Neural cell (in vitro differentiated cells): ENCODE measurements at regions not wholly inside any gene's neighbourhood (a gene's known extent, or its start where the extent isn't known, plus 50 kb on each side); places are given as distances from the start of the nearest gene placed in this dataset.

Experiments
- H2AFZ ChIP-seq: fragments of 200-600, 300-800 bp; sonication (generic), shearing (Covaris generic); 2 replicates; pipeline ENCODE4 v1.6.0; 2014; ENCODE audit warnings: low read depth, mild to moderate bottlenecking, antibody characterized with exemption, low read length, moderate library complexity
- H3F3A ChIP-seq: fragments of 200-600 bp; shearing (Covaris generic); 2 replicates; pipeline ENCODE4 v1.6.1; 2016; ENCODE audit warnings: mild to moderate bottlenecking, moderate library complexity, mixed read lengths, antibody characterized with exemption, low read length; ENCODE audit not compliant: insufficient read depth, poor library complexity, severe bottlenecking
- H3K27ac ChIP-seq: fragments of 200-600, 300-800 bp; sonication (generic), shearing (Covaris generic); 2 replicates; pipeline ENCODE4 v1.5.1; 2014; ENCODE audit warnings: mild to moderate bottlenecking, low read length, moderate library complexity
- H3K27me3 ChIP-seq: fragments of 300-800, 200-600 bp; sonication (generic), shearing (Covaris generic); 2 replicates; pipeline ENCODE4 v1.6.0; 2014; ENCODE audit warnings: mild to moderate bottlenecking, low read depth, low read length, moderate library complexity; ENCODE audit not compliant: insufficient read depth
- H3K36me3 ChIP-seq: fragments of 300-800, 200-600 bp; sonication (generic), shearing (Covaris generic); 2 replicates; pipeline ENCODE4 v1.5.1; 2014; ENCODE audit warnings: mild to moderate bottlenecking, antibody characterized with exemption, low read length, moderate library complexity; ENCODE audit not compliant: insufficient read depth
- H3K4me2 ChIP-seq: fragments of 300-800, 200-600 bp; sonication (generic), shearing (Covaris generic); 2 replicates; pipeline ENCODE4 v1.6.0; 2014; ENCODE audit warnings: mild to moderate bottlenecking, low read length
- H3K4me3 ChIP-seq: fragments of 300-800, 200-600 bp; sonication (generic), shearing (Covaris generic); 2 replicates; pipeline ENCODE4 v1.5.1; 2014; ENCODE audit warnings: mild to moderate bottlenecking, low read length, moderate library complexity
- H3K79me2 ChIP-seq: fragments of 200-600 bp; shearing (Covaris generic); replicated peaks from 2 replicates; pipeline ENCODE4 v1.6.0; 2014; ENCODE audit warnings: mild to moderate bottlenecking, low read length, moderate library complexity; ENCODE audit not compliant: insufficient read depth
- H3K9ac ChIP-seq: fragments of 300-800, 200-600 bp; sonication (generic), shearing (Covaris generic); 2 replicates; pipeline ENCODE4 v1.6.1; 2016; ENCODE audit warnings: mild to moderate bottlenecking, low read length, mixed read lengths
- H3K9me2 ChIP-seq: fragments of 200-600 bp; shearing (Covaris generic); 2 replicates; pipeline ENCODE4 v1.6.1; 2016; ENCODE audit warnings: mild to moderate bottlenecking, low read length, mixed read lengths; ENCODE audit not compliant: insufficient read depth
- H3K9me3 ChIP-seq: fragments of 200-600, 300-800 bp; sonication (generic), shearing (Covaris generic); 2 replicates; pipeline ENCODE4 v1.6.1; 2016; ENCODE audit warnings: mild to moderate bottlenecking, mixed run types, low read length, moderate library complexity, mixed read lengths
- H4K20me1 ChIP-seq: fragments of 200-600 bp; shearing (Covaris generic); 2 replicates; pipeline ENCODE4 v1.6.1; 2016; ENCODE audit warnings: mild to moderate bottlenecking, mixed run types; ENCODE audit not compliant: insufficient read depth
- EP300 ChIP-seq: fragments of 450-650 bp; conservative IDR thresholded peaks from 2 replicates; pipeline ENCODE4 v1.6.1; 2014; ENCODE audit warnings: antibody characterized with exemption, mild to moderate bottlenecking, moderate library complexity; ENCODE audit not compliant: poor library complexity, severe bottlenecking
- EZH2 ChIP-seq: fragments of 200-600, 300-800 bp; shearing (Covaris generic), sonication (generic); IDR thresholded peaks from 2 replicates; pipeline ENCODE4 v1.6.1; 2014; ENCODE audit warnings: antibody characterized with exemption, low read length, borderline replicate concordance, mild to moderate bottlenecking; ENCODE audit not compliant: insufficient read depth, poor library complexity, severe bottlenecking
- MXI1 ChIP-seq: fragments of 450-650 bp; conservative IDR thresholded peaks from 2 replicates; pipeline ENCODE4 v1.6.1; 2014; ENCODE audit warnings: antibody characterized with exemption, mild to moderate bottlenecking; ENCODE audit not compliant: poor library complexity, severe bottlenecking
- POLR2AphosphoS5 ChIP-seq: IDR thresholded peaks from 2 replicates; pipeline ENCODE4 v1.6.1; 2012
- RAD21 ChIP-seq: fragments of 450-650 bp; conservative IDR thresholded peaks from 2 replicates; pipeline ENCODE4 v1.6.1; 2014; ENCODE audit warnings: antibody characterized with exemption, mild to moderate bottlenecking, moderate library complexity
- SMC3 ChIP-seq: fragments of 450-650 bp; conservative IDR thresholded peaks from 2 replicates; pipeline ENCODE4 v1.6.1; 2014; ENCODE audit warnings: antibody characterized with exemption, mild to moderate bottlenecking, moderate library complexity; ENCODE audit not compliant: poor library complexity
- TAF1 ChIP-seq: IDR thresholded peaks from 2 replicates; pipeline ENCODE4 v1.6.1; 2012; ENCODE audit warnings: low read depth
- TF ChIP-seq, protein P1 (sequence below): fragments of 450-650 bp; IDR thresholded peaks from 2 replicates; pipeline ENCODE4 v1.5.1; 2014; ENCODE audit warnings: antibody characterized with exemption, mild to moderate bottlenecking, moderate library complexity; ENCODE audit not compliant: poor library complexity, severe bottlenecking
- TF ChIP-seq, protein P2 (sequence below): IDR thresholded peaks from 2 replicates; pipeline ENCODE4 v1.6.1; 2012; ENCODE audit warnings: borderline replicate concordance

DNA sequence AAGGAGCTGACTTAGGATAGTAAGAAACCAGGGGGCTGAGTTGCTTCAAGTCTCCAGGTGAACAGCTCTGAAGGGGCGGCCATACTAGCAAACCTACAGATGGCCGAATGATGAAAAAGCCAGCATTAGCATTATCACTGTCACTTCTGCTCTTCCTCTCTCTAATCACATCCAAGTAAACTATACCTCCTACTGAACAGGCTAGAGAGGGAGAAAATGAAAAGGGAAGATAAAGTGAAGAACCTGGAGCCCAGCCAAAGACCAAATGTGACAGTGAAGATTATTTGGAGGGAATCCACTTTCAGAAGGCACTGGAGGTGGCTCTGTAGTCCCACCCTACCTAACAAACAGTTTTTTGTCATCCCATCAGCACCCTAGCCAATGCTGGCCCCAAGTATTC is 50.4 kb upstream of the PRPS1 start:
- H3K4me2 ChIP-seq = no peak overlapping the region
- H3K36me3 ChIP-seq = no peaks in the 10 kb centered on the region
- H4K20me1 ChIP-seq = no peaks in the 10 kb centered on the region
- H3K9ac ChIP-seq = no peak overlapping the region
- no peaks in the 10 kb centered on the region for H3K27me3 ChIP-seq
- no peak overlapping the region for H3K27ac ChIP-seq
- H3K79me2 ChIP-seq = no peaks in the 10 kb centered on the region
- no peaks in the 10 kb centered on the region for H3K9me3 ChIP-seq
- TF ChIP-seq MXI1 = no peak
- TF ChIP-seq POLR2AphosphoS5 = no peak
- TF ChIP-seq TAF1 = no peak
- no peak for TF ChIP-seq RAD21
- TF ChIP-seq, protein P1, sequence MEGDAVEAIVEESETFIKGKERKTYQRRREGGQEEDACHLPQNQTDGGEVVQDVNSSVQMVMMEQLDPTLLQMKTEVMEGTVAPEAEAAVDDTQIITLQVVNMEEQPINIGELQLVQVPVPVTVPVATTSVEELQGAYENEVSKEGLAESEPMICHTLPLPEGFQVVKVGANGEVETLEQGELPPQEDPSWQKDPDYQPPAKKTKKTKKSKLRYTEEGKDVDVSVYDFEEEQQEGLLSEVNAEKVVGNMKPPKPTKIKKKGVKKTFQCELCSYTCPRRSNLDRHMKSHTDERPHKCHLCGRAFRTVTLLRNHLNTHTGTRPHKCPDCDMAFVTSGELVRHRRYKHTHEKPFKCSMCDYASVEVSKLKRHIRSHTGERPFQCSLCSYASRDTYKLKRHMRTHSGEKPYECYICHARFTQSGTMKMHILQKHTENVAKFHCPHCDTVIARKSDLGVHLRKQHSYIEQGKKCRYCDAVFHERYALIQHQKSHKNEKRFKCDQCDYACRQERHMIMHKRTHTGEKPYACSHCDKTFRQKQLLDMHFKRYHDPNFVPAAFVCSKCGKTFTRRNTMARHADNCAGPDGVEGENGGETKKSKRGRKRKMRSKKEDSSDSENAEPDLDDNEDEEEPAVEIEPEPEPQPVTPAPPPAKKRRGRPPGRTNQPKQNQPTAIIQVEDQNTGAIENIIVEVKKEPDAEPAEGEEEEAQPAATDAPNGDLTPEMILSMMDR = no peak
- TF ChIP-seq EP300 = no peak
- TF ChIP-seq EZH2 = no peak
- no peak for TF ChIP-seq SMC3
- TF ChIP-seq, protein P2, sequence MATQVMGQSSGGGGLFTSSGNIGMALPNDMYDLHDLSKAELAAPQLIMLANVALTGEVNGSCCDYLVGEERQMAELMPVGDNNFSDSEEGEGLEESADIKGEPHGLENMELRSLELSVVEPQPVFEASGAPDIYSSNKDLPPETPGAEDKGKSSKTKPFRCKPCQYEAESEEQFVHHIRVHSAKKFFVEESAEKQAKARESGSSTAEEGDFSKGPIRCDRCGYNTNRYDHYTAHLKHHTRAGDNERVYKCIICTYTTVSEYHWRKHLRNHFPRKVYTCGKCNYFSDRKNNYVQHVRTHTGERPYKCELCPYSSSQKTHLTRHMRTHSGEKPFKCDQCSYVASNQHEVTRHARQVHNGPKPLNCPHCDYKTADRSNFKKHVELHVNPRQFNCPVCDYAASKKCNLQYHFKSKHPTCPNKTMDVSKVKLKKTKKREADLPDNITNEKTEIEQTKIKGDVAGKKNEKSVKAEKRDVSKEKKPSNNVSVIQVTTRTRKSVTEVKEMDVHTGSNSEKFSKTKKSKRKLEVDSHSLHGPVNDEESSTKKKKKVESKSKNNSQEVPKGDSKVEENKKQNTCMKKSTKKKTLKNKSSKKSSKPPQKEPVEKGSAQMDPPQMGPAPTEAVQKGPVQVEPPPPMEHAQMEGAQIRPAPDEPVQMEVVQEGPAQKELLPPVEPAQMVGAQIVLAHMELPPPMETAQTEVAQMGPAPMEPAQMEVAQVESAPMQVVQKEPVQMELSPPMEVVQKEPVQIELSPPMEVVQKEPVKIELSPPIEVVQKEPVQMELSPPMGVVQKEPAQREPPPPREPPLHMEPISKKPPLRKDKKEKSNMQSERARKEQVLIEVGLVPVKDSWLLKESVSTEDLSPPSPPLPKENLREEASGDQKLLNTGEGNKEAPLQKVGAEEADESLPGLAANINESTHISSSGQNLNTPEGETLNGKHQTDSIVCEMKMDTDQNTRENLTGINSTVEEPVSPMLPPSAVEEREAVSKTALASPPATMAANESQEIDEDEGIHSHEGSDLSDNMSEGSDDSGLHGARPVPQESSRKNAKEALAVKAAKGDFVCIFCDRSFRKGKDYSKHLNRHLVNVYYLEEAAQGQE = no peak
- no peaks in the 10 kb centered on the region for H3F3A ChIP-seq
- H3K9me2 ChIP-seq = no peaks in the 10 kb centered on the region
- H3K4me3 ChIP-seq = no peak overlapping the region
- H2AFZ ChIP-seq = no peak overlapping the region
